ENCODE measurements at regions not wholly inside any gene's neighbourhood (a gene's known extent, or its start where the extent isn't known, plus 50 kb on each side); places are given as distances from the start of the nearest gene placed in this dataset.

GRCh38 chr12:19778172-19778571, 338.9 kb downstream of the AEBP2 start:
- Histone ChIP-seq H3K9me3 (no peaks in the 10 kb centered on the region), H3K27ac (no peak overlapping the region), H3K27me3 (no peaks in the 10 kb centered on the region), H3K4me1 (no peaks in the 10 kb centered on the region), H3K9ac (ENCODE audit: low read depth in 2 of 2, low read length in 2 of 2) (no peak overlapping the region), H3K36me3 (no peaks in the 10 kb centered on the region), H3K4me3 (no peak overlapping the region)
- DNase-seq: no peak
- intact Hi-C loops (cut with DNase I): no loop called here
- TF ChIP-seq CTCF (IDR thresholded peaks at IDR 0.05): no peak

GRCh38 chr12:19778797-19779196, 339.5 kb downstream of the AEBP2 start:
- H3K9me3 ChIP-seq: no peaks in the 10 kb centered on the region
- H3K27ac ChIP-seq: no peak overlapping the region
- intact Hi-C loops (cut with DNase I): no loop called here
- no peaks in the 10 kb centered on the region for H3K36me3 ChIP-seq
- no peak overlapping the region for H3K4me3 ChIP-seq
- H3K4me1 ChIP-seq: no peaks in the 10 kb centered on the region
- no peaks in the 10 kb centered on the region for H3K27me3 ChIP-seq
- no peak for TF ChIP-seq CTCF (IDR thresholded peaks at IDR 0.05)
- H3K9ac ChIP-seq (ENCODE audit: low read depth in 2 of 2, low read length in 2 of 2): no peak overlapping the region
- DNase-seq: no peak

GRCh38 chr12:19779395-19780056, 340.2 kb downstream of the AEBP2 start:
- Histone ChIP-seq H3K36me3 (no peaks in the 10 kb centered on the region), H3K27me3 (no peaks in the 10 kb centered on the region), H3K4me1 (no peaks in the 10 kb centered on the region), H3K4me3 (no peak overlapping the region), H3K27ac (no peak overlapping the region), H3K9me3 (no peaks in the 10 kb centered on the region), H3K9ac (ENCODE audit: low read depth in 2 of 2, low read length in 2 of 2) (no peak overlapping the region)
- intact Hi-C loops (cut with DNase I): no loop called here
- no peak for DNase-seq
- TF ChIP-seq CTCF (IDR thresholded peaks at IDR 0.05): no peak

GRCh38 chr12:19780460-19780859, 341.2 kb downstream of the AEBP2 start:
- DNase-seq: no peak
- no peaks in the 10 kb centered on the region for H3K9me3 ChIP-seq
- no peak overlapping the region for H3K4me3 ChIP-seq
- no peak overlapping the region for H3K9ac ChIP-seq (ENCODE audit: low read depth in 2 of 2, low read length in 2 of 2)
- no peaks in the 10 kb centered on the region for H3K36me3 ChIP-seq
- intact Hi-C loops (cut with DNase I): no loop called here
- TF ChIP-seq CTCF (IDR thresholded peaks at IDR 0.05): no peak
- no peaks in the 10 kb centered on the region for H3K27me3 ChIP-seq
- H3K27ac ChIP-seq: no peak overlapping the region
- H3K4me1 ChIP-seq: no peaks in the 10 kb centered on the region

GRCh38 chr12:19783547-19784444, 344.5 kb downstream of the AEBP2 start:
- no peaks in the 10 kb centered on the region for H3K36me3 ChIP-seq
- no peak for DNase-seq
- H3K9me3 ChIP-seq: no peaks in the 10 kb centered on the region
- H3K4me3 ChIP-seq: no peak overlapping the region
- intact Hi-C loops (cut with DNase I): no loop called here
- H3K4me1 ChIP-seq: no peaks in the 10 kb centered on the region
- H3K27me3 ChIP-seq: no peaks in the 10 kb centered on the region
- TF ChIP-seq CTCF (IDR thresholded peaks at IDR 0.05): no peak
- H3K9ac ChIP-seq (ENCODE audit: low read depth in 2 of 2, low read length in 2 of 2): no peak overlapping the region
- no peak overlapping the region for H3K27ac ChIP-seq

Data from colonic mucosa (tissue), 4 donors.